ENCODE measurements at regions not wholly inside any gene's neighbourhood (a gene's known extent, or its start where the extent isn't known, plus 50 kb on each side); places are given as distances from the start of the nearest gene placed in this dataset.
A peak's percentile ranks its signal among the peaks of the same experiment; 100 is the strongest.

GRCh38 chr4:102440498-102440897, 60.7 kb upstream of the NFKB1 start:
- no peak for DNase-seq (ENCODE audit: low spot score)

DNA sequence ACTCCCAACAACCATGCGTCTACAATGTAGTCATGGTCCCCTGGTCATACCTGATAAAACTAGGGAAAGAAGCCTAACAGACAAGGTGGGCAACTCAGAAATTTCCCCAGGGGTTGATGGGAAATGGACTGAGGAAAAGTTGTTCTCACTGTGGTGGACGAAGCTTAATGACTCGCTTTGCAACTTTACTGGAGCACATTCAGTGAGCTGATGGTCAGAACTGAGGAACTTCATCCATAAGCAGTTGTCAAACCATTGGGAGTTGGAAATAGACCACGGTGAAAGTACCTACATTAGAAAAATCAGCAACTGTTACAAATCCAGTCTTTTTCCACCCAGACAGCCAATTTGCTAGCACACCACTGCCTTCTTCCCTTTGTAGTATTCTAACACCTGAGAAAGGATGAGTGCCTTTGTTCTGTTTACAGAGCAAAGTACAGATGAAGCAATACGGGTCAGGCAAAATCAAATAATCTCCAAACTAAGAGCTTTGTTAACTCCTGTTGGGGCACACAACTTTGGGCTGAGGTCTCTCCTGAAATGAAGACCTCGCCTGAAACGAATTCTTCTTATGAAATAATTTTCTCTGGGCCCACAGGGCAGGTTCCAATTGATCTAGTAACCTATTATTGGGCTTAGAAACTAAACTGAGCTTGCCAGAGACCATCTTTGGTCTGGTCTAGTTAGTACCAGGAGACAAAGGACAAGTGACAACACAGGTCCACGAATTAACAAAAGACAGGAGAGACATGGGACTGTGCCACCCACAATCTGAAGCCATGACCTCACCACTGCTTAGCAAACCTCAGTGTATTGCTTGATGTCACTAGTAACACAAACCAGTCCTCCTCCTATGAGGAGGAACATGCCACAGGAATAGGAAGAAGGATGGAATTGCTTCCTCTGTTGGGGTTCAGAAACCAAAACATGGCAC, 58.9 kb upstream of the NFKB1 start:
- DNase-seq (ENCODE audit: low spot score): no peak

- no peak for DNase-seq (ENCODE audit: low spot score)
These were observed 56.4 kb upstream of the NFKB1 start for GRCh38 chr4:102444752-102445151.

DNA sequence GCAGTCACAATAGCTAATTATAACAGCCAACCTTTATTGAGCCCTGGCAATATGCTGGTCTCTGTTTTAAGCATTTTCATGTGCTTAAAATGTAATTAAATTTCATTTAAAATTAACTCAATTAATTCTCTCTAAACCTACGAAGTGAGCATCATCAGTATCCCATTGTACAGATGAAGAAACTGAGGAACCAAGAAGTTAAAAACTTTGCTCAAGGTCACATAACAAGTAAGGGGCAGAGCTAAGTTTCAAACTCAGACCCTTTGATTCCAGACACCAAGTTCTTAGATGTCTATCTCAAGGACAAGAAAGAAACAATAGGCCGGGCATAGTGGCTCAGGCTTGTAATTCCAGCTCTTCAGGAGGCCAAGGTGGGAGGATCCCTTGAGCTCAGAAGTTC, 55.9 kb upstream of the NFKB1 start:
- no peak for DNase-seq (ENCODE audit: low spot score)

DNA sequence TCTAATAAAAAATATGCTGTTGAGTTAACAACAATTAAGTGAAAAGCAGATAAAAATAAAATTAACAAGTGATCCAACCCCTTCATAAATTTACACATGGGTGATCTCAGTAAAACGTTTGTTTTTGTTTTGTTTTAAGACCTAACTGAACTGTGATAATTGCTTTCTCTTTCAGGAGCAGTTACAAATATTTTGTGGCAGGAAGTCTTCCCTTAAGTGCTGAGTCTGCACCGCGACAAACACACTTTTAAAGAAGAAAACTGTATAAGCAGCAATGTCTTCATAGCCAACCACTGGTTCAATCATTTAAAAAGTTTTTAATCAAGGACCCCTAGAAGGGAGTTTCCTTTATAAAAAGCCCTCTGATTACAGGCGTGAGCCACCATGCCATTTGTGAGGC, 53.7 kb upstream of the NFKB1 start:
- no peak for DNase-seq (ENCODE audit: low spot score)

DNA sequence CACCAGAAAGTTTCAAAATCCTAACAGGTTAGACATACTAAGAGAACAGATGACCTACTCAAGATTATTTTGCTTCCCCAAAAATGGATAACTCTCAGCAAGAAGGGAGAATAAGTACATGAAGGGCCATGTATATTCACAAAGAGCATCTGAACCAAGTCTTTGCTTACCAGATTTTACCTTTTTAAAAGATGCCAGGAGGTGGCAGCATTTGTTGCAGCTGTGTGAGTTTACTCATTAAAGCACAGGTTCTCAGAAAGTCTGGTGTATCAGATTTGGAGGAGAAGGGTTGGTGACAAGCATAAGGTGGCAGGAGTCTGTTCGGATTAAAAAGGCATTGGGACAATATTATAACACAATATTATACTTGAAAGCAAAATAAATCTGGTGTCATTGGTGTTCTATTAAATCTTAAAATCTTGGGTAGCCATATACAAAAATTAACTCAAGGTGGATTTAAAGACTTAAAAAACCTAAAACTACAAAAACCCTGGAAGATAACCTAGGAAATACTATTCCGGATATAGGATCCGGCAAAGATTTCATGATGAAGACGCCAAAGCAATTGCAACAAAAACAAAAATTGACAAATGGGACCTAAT, 51.3 kb upstream of the NFKB1 start:
- peak; percentile 62 for DNase-seq (ENCODE audit: low spot score)

DNA sequence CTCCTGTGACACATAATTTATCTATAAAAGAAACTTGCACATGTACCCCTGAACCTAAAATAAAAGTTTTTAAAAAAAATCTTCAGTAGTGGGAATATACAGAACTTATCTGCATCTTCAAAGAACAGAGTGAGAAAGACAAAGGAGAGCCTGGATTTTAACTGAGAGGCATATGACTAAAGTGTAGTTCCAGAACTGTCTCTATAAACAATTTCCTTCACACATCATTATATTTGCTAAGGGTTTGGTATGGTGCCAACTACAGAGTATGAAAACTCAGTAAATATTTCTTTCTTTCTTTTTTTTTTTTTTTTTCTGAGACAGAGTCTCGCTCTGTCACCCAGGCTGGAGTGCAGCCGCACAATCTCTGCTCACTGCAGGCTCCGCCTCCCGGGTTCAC, 49.9 kb upstream of the NFKB1 start:
- DNase-seq (ENCODE audit: low spot score): no peak
